ENCODE measurements at regions not wholly inside any gene's neighbourhood (a gene's known extent, or its start where the extent isn't known, plus 50 kb on each side); places are given as distances from the start of the nearest gene placed in this dataset.

DNA sequence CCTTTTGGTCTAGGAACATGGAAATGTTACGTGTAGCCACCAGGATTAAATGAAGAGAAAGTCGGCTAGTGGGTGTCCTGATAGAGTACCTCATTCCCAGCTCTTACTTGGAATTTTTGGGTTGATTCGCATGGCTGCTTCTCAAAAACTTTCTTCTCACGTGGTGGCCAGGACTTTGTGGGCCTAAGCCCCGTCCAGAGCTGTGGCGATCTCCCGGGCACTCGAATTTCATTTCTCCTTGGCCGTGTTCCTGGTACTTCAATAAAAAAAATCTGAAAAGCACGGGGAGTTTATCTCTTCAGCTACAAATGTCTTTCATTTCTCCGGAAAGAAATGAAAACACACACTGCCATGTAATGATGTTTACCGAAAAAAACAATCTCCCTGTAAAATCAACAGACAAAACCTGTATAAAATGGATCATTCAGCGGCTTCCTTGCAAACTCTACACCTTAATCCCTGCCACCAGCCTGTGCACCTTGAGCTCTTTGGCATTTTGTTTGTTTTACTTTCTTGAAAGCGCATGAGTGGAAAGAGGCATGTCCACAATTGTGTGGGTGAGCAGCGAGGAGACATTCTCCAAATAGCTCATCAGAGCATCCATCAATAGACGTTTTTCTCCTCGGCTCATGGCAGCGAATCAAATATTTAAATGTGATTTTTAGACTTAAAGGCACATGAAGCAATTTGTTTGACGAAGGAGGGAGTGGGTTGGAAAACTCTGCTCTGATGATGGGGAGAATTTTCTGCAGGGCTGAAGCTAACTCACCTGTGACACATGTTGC, 173.1 kb downstream of the TFAP2C start:
- Mint-ChIP-seq H3K4me1 (ENCODE audit: low read depth) (no peaks in the 10 kb centered on the region), H3K27me3 (ENCODE audit: insufficient read depth) (peaks cover 3% of the 10 kb centered on the region), H3K27ac (no peak overlapping the region), H3K36me3 (ENCODE audit: low read depth) (no peaks in the 10 kb centered on the region), H3K4me3 (no peak overlapping the region), H3K9me3 (peaks cover 5% of the 10 kb centered on the region)
- DNase-seq (ENCODE audit: low spot score) = no peak
- intact Hi-C loops (cut with micrococcal nuclease) = no loop called here

DNA sequence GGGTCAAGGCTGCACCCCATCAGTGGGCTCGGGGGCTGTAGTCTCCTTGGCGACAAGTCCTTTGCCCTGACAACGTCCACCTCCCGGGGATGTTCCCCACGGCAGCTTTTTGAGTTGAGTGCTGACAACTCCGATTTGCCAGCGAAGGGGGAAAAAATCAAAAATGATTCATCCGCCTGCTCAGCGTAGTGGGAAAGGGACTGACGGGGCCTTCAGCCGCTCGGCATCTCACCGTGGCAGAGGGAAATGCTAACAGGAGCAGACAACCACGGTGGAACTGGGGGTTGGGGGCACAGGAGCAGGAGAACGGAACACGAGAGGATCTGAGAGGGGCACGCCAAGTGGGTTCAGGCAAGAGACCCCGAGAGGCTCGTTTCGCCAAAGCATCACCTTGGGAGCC, 173.7 kb downstream of the TFAP2C start:
- intact Hi-C loops (cut with micrococcal nuclease) = no loop called here
- Mint-ChIP-seq H3K27ac (no peak overlapping the region), H3K27me3 (ENCODE audit: insufficient read depth) (peaks cover 6% of the 10 kb centered on the region), H3K4me1 (ENCODE audit: low read depth) (no peaks in the 10 kb centered on the region), H3K36me3 (ENCODE audit: low read depth) (no peaks in the 10 kb centered on the region), H3K4me3 (no peak overlapping the region), H3K9me3 (peaks cover 5% of the 10 kb centered on the region)
- DNase-seq (ENCODE audit: low spot score) = no peak

DNA sequence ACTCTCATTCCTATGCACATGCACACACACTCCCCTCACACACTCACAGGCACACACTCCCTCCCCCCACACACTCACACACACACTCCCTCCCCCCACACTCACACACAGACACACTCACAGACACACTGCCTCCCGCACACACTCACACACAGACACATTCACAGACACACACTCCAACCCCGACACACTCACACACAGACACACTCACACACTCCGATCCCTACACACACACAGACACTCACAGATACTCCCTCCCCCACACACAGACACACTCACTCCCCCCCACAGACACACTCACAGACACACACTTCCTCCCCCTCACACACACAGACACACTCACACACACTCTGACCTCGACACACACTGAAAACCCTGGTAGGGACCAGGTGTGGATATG, 176.2 kb downstream of the TFAP2C start:
- intact Hi-C loops (cut with micrococcal nuclease) = no loop called here
- no peaks in the 10 kb centered on the region for H3K36me3 Mint-ChIP-seq (ENCODE audit: low read depth)
- DNase-seq (ENCODE audit: low spot score) = no peak
- no peak overlapping the region for H3K27ac Mint-ChIP-seq
- H3K27me3 Mint-ChIP-seq (ENCODE audit: insufficient read depth) = peaks cover 6% of the 10 kb centered on the region
- no peaks in the 10 kb centered on the region for H3K9me3 Mint-ChIP-seq
- no peak overlapping the region for H3K4me3 Mint-ChIP-seq
- H3K4me1 Mint-ChIP-seq (ENCODE audit: low read depth) = no peaks in the 10 kb centered on the region

DNA sequence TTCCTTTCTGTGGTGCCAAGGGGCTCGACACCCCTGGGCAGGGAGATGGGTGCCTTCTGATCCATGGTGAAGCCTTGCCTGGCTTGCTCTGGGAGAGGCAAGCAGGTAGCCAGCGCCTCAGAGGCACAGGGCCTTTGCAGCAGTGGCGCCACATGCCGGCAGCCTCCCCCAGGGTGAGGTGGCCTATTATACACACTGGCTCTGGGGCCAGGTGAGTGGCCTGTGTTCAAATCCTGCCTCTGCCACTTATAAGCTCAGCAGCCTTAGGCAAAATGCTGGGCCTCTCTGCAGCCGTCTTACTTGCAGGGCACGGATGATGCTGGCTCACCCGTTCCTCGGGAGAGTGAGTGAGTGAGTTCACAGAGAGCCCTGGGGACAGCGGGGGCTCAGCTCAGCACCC, 176.9 kb downstream of the TFAP2C start:
- H3K4me1 Mint-ChIP-seq (ENCODE audit: low read depth) = no peaks in the 10 kb centered on the region
- H3K9me3 Mint-ChIP-seq = no peaks in the 10 kb centered on the region
- no peak for DNase-seq (ENCODE audit: low spot score)
- intact Hi-C loops (cut with micrococcal nuclease) = no loop called here
- H3K36me3 Mint-ChIP-seq (ENCODE audit: low read depth) = no peaks in the 10 kb centered on the region
- peaks cover 6% of the 10 kb centered on the region for H3K27me3 Mint-ChIP-seq (ENCODE audit: insufficient read depth)
- no peak overlapping the region for H3K4me3 Mint-ChIP-seq
- no peak overlapping the region for H3K27ac Mint-ChIP-seq

DNA sequence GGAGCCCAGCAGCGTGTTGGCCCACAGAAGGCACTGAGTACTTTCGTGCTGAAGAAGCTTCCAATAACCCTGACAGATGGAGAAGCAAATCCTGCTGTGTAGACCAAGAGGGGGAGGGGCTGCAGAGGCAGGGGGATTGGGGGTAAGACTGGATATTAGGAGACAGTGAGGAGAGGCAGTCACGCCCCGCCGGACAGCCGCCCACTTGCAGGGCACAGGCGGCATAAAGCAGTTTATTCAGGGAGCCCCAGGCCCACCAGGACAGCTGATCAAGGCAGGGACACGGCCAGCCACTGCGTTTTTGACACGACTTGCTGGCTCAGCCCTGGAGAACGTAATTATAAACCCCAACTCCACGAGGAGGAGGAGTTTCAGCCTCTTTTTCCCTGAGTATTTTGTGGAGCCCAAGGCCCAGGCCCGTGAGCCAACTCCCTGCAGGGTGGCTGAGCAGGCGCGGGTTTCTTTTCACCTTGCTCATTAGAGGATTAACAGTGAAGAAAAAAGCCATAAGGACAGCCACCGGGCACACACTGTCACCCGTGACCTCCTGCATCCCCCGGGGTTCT, 177.9 kb downstream of the TFAP2C start:
- intact Hi-C loops (cut with micrococcal nuclease) = no loop called here
- no peaks in the 10 kb centered on the region for H3K9me3 Mint-ChIP-seq
- no peak overlapping the region for H3K27ac Mint-ChIP-seq
- no peak for DNase-seq (ENCODE audit: low spot score)
- H3K4me1 Mint-ChIP-seq (ENCODE audit: low read depth) = no peaks in the 10 kb centered on the region
- no peak overlapping the region for H3K4me3 Mint-ChIP-seq
- H3K27me3 Mint-ChIP-seq (ENCODE audit: insufficient read depth) = peaks cover 8% of the 10 kb centered on the region
- no peaks in the 10 kb centered on the region for H3K36me3 Mint-ChIP-seq (ENCODE audit: low read depth)

DNA sequence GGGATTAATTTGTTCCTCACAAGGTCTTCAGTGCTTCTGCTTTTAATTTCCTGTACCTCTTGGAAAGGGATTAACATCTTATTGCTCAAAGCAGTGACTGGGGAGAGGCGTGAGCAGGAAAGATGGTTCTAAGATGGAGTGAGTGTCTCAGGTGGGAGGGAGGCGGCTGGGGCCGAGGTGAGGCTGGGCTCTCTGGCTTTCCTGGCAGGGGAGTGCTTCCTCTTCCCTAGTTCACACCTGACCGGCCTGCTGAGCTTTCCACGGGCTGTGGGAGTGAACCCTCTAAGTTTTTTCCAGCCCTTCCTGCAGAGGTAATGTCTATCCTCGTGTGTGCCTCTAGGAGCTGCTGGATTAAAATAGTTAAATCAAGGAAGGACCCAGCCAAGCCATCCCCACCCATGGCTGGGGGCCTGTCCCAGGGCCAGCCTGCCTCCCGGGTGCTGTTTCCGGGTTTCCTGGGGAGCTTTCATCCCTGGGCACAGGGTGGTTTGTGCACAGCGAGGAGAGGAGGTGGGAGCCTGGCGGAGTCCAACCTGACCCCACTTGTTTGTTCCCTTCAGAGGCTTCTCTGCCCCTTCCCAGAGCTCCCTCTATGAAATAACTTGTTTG, 179.1 kb downstream of the TFAP2C start:
- no peak for DNase-seq (ENCODE audit: low spot score)
- Mint-ChIP-seq H3K4me1 (ENCODE audit: low read depth) (no peaks in the 10 kb centered on the region), H3K27ac (no peak overlapping the region), H3K27me3 (ENCODE audit: insufficient read depth) (peaks cover 8% of the 10 kb centered on the region), H3K36me3 (ENCODE audit: low read depth) (no peaks in the 10 kb centered on the region), H3K4me3 (no peak overlapping the region), H3K9me3 (no peaks in the 10 kb centered on the region)
- intact Hi-C loops (cut with micrococcal nuclease) = no loop called here

DNA sequence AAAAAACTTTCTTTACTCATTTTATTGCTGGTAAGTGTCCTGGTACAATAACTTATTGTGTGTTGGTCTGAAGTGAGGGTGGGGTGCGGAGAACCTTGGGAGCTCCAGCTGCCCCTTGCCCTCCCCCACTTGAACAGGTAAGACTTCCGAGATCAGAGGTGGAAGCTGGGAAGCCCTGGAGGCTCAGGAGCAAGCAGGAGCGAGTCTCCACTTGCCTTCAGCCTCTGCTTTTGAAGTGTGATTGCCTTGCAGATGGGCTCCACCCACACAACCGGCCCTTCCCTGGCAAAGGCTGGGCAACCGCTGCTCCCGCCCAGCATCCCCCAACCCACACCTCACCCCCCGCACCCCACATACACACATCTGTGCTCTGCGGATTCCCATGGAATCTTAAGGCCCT, 179.6 kb downstream of the TFAP2C start:
- no peaks in the 10 kb centered on the region for H3K36me3 Mint-ChIP-seq (ENCODE audit: low read depth)
- intact Hi-C loops (cut with micrococcal nuclease) = no loop called here
- no peaks in the 10 kb centered on the region for H3K4me1 Mint-ChIP-seq (ENCODE audit: low read depth)
- H3K27ac Mint-ChIP-seq = no peak overlapping the region
- peaks cover 8% of the 10 kb centered on the region for H3K27me3 Mint-ChIP-seq (ENCODE audit: insufficient read depth)
- no peak overlapping the region for H3K4me3 Mint-ChIP-seq
- no peaks in the 10 kb centered on the region for H3K9me3 Mint-ChIP-seq
- no peak for DNase-seq (ENCODE audit: low spot score)

DNA sequence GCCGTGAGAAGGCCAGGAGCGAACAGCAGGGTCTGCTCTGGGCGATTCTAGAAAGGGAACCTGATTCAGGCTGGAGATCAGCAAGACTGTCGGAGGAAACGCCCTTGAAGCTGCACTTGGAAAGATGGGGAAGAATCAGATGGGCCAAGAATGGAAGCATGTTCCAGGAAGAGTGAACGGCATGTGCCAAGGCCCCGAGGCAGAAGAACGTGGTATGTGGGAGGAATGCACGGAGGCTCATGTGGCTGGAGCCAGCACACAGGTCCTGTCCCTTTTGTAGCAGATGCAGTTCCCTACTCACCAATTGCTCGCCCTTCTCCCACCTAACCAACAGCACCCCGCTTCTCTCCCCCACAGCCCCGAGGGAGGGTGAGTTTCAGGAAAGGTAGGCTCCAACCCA, 180.6 kb downstream of the TFAP2C start:
- Mint-ChIP-seq H3K4me3 (no peak overlapping the region), H3K36me3 (ENCODE audit: low read depth) (no peaks in the 10 kb centered on the region), H3K27ac (no peak overlapping the region), H3K4me1 (ENCODE audit: low read depth) (no peaks in the 10 kb centered on the region), H3K9me3 (no peaks in the 10 kb centered on the region), H3K27me3 (ENCODE audit: insufficient read depth) (peaks cover 6% of the 10 kb centered on the region)
- no peak for DNase-seq (ENCODE audit: low spot score)
- intact Hi-C loops (cut with micrococcal nuclease) = no loop called here

DNA sequence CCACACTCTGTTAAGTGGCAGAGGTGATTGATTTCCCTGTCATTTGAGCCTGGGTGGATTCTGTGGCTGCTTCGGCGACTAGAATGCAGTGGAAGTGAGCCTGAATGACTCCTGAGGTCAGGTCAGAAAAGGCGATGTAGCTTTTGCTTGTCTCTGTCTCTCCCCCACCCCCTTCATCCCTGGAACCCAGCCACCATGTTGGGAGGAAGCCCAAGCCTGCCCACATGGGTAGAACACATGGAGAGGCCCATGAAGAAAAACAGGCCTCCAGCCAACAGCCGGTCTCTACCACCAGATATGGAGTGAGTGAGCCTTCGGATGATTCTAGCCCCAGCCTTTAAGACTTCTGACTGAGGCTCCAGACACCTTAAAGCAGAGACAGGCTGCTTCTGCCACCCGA, 181.0 kb downstream of the TFAP2C start:
- H3K36me3 Mint-ChIP-seq (ENCODE audit: low read depth) = no peaks in the 10 kb centered on the region
- no peak for DNase-seq (ENCODE audit: low spot score)
- intact Hi-C loops (cut with micrococcal nuclease) = no loop called here
- no peaks in the 10 kb centered on the region for H3K9me3 Mint-ChIP-seq
- H3K4me1 Mint-ChIP-seq (ENCODE audit: low read depth) = no peaks in the 10 kb centered on the region
- no peak overlapping the region for H3K27ac Mint-ChIP-seq
- no peak overlapping the region for H3K4me3 Mint-ChIP-seq
- peaks cover 6% of the 10 kb centered on the region for H3K27me3 Mint-ChIP-seq (ENCODE audit: insufficient read depth)

DNA sequence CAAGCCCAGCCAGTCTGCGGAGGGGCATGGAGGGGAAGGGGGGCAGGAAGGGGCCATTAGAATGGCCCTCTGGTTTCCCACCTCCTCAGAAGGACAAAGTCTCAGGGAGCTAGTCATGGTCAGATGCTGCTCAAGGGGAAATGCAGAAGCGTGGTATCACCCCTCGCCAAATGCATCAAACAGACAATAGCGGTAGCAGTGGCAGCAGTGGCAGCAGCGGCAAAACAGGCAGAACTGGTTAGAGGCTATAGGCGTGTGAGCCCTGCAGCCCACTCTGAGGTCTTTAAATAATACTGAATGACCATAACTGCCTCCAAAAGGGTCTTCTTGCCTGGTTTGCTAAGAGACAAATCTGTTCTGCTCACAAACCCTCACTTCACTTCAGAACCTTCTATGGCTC, 186.7 kb downstream of the TFAP2C start:
- no peak for DNase-seq (ENCODE audit: low spot score)
- no peaks in the 10 kb centered on the region for H3K4me1 Mint-ChIP-seq (ENCODE audit: low read depth)
- peaks cover 6% of the 10 kb centered on the region for H3K27me3 Mint-ChIP-seq (ENCODE audit: insufficient read depth)
- H3K9me3 Mint-ChIP-seq = no peaks in the 10 kb centered on the region
- H3K27ac Mint-ChIP-seq = no peak overlapping the region
- H3K36me3 Mint-ChIP-seq (ENCODE audit: low read depth) = no peaks in the 10 kb centered on the region
- intact Hi-C loops (cut with micrococcal nuclease) = no loop called here
- H3K4me3 Mint-ChIP-seq = no peak overlapping the region

DNA sequence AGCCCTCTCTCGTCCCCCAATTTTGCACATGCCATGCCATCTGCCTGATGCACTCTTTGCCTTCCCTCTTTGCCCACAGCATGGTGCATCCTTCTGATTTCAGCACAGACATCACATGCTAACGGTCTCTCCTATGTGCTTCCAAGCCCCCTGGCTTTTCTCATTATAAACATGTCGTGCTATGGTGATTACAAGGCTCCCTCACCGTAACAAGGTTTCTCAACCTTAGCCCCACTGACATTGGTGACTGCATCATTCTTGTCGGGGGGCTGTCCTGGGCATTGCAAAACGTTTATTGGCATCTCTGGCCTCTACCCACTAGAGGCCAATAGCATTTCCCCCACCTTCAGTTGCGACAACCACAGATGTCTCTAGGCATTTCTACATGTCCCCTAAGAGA, 187.2 kb downstream of the TFAP2C start:
- intact Hi-C loops (cut with micrococcal nuclease) = no loop called here
- Mint-ChIP-seq H3K27ac (no peak overlapping the region), H3K4me3 (no peak overlapping the region), H3K36me3 (ENCODE audit: low read depth) (no peaks in the 10 kb centered on the region), H3K27me3 (ENCODE audit: insufficient read depth) (peaks cover 6% of the 10 kb centered on the region), H3K4me1 (ENCODE audit: low read depth) (no peaks in the 10 kb centered on the region), H3K9me3 (no peaks in the 10 kb centered on the region)
- DNase-seq (ENCODE audit: low spot score) = no peak

DNA sequence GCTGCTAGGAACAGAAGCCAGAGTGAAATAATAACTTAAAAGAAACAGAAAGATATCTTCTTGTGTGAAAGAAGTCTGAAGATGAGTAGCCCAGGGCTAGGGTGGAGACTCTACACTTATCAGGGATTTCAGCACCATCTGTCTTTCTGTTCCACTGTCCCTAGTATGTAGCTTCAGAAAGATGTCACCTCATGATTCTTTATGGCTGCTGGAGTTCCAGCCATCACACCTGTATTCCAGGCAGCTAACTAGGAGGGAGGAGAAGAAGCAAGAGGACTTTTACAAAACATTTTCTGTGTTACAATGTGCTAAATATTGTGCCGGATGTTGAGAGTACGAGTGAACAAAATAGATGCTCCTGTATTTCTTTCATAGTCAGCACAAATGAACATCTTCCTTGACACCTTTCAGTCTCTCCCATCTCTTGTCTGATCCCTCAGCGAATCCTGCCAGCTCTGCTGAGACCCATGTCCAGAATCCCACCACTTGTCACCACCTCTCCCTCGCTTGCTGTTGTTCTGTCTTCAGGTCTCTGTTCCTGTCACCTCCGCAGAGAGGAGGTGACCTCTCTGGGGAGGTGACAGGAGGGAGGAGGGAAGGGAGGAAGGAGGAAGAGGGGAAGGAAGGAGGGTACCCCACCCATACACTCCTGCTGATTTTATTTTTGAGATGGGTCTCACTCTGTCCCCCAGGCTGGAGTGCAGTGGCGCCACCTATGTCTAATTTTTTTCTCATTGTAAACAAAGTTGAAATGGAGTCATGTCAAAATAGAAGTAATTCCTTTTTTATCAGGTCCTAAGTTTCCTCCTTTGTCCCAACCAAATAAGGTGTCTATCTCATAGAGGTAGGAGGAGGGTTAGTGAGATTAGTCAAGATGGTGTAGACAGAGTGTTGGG, 188.9 kb downstream of the TFAP2C start:
- no peaks in the 10 kb centered on the region for H3K9me3 Mint-ChIP-seq
- H3K27ac Mint-ChIP-seq = no peak overlapping the region
- H3K4me3 Mint-ChIP-seq = no peak overlapping the region
- no peak for DNase-seq (ENCODE audit: low spot score)
- H3K36me3 Mint-ChIP-seq (ENCODE audit: low read depth) = no peaks in the 10 kb centered on the region
- H3K27me3 Mint-ChIP-seq (ENCODE audit: insufficient read depth) = peaks cover 4% of the 10 kb centered on the region
- intact Hi-C loops (cut with micrococcal nuclease) = no loop called here
- no peaks in the 10 kb centered on the region for H3K4me1 Mint-ChIP-seq (ENCODE audit: low read depth)

DNA sequence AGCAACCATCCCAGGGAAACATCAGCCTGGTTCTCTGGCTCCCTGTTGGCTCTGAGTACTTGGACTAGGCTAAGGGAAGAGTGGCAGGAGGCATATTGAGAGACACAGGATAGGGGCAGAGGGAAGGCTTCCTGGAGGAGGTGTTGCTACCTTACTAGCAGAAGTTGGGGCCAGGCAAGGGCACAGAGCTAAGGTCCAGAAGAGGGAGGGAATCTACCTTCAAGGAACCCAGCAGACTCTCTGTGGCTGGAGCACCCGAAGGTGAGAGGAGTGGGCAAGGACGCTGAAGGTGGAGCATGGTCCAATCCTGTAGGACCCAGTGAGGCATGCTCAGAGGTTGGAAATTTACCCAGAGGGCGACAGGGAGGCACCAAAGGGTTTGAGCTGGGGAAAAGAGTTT, 191.9 kb downstream of the TFAP2C start:
- H3K4me1 Mint-ChIP-seq (ENCODE audit: low read depth) = no peaks in the 10 kb centered on the region
- H3K4me3 Mint-ChIP-seq = no peak overlapping the region
- intact Hi-C loops (cut with micrococcal nuclease) = no loop called here
- DNase-seq (ENCODE audit: low spot score) = no peak
- no peaks in the 10 kb centered on the region for H3K9me3 Mint-ChIP-seq
- H3K27me3 Mint-ChIP-seq (ENCODE audit: insufficient read depth) = peaks cover 4% of the 10 kb centered on the region
- no peaks in the 10 kb centered on the region for H3K36me3 Mint-ChIP-seq (ENCODE audit: low read depth)
- H3K27ac Mint-ChIP-seq = no peak overlapping the region

Measured in activated T-helper 1 cell treated with anti-CD3 and anti-CD28 coated beads, Interleukin-12 subunit alpha, Interleukin-12 subunit beta, Interleukin-2, Interleukin-4 antibody, amounts not matched to agents 30 ng/mL and 10 ng/mL and 1 ng/mL, durations not matched to agents 14 hours and 24 hours and 36 hours (primary cell).